ENCODE measurements at regions not wholly inside any gene's neighbourhood (a gene's known extent, or its start where the extent isn't known, plus 50 kb on each side); places are given as distances from the start of the nearest gene placed in this dataset.

DNA sequence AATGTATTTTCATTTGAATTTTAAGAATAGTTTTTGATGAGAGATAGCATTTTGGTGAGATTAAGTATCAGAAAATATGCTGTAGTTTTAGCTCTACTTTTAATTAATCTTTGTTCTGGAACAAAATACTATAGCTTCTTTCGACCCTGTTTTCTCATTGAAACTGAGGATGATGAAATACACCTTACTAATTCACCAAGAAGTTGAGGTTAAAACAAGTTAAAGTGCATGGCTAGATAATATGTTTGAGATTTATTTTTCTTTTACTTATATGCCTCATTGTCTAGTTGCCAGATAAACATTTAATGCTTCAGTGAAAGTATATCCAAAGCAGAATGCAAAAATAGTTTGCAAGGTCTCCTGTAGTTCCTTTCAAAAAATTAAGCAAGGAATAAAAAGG is 140.1 kb upstream of the KCNN2 start:
- Histone ChIP-seq H3K9ac (ENCODE audit: low read depth, low read length) (no peak overlapping the region), H3K4me1 (ENCODE audit: control insufficient read depth, insufficient read depth, low read length) (no peaks in the 10 kb centered on the region), H3K4me3 (ENCODE audit: low read depth, low read length) (no peak overlapping the region), H3K9me3 (ENCODE audit: control insufficient read depth, insufficient read depth, low read length) (no peaks in the 10 kb centered on the region), H3K27me3 (ENCODE audit: control insufficient read depth, insufficient read depth, low read length) (no peaks in the 10 kb centered on the region), H3K36me3 (ENCODE audit: control insufficient read depth, insufficient read depth, low read length) (no peaks in the 10 kb centered on the region)

DNA sequence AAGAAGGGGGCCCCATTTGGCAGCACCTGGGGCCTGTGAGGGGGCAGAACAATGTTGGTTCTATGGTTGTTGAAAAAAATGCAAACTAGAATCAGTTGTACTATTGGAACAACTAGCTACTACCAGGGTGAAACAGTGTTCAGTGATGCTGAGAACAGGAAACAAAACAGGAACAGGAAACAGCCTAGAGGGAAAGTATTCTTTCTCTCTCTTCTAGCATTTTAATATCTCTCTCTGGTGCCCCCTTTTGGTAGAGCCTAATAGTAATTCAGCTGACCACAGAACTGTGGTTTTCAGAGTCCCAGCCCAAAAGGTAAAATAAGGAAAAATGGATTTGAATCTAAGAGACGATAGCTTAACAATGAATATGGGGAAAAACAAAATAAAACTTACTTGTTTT is 138.0 kb upstream of the KCNN2 start:
- H3K9ac ChIP-seq (ENCODE audit: low read depth, low read length), result no peak overlapping the region
- H3K4me3 ChIP-seq (ENCODE audit: low read depth, low read length), result no peak overlapping the region
- H3K27me3 ChIP-seq (ENCODE audit: control insufficient read depth, insufficient read depth, low read length), result no peaks in the 10 kb centered on the region
- H3K9me3 ChIP-seq (ENCODE audit: control insufficient read depth, insufficient read depth, low read length), result no peaks in the 10 kb centered on the region
- H3K4me1 ChIP-seq (ENCODE audit: control insufficient read depth, insufficient read depth, low read length), result no peaks in the 10 kb centered on the region
- H3K36me3 ChIP-seq (ENCODE audit: control insufficient read depth, insufficient read depth, low read length), result no peaks in the 10 kb centered on the region

DNA sequence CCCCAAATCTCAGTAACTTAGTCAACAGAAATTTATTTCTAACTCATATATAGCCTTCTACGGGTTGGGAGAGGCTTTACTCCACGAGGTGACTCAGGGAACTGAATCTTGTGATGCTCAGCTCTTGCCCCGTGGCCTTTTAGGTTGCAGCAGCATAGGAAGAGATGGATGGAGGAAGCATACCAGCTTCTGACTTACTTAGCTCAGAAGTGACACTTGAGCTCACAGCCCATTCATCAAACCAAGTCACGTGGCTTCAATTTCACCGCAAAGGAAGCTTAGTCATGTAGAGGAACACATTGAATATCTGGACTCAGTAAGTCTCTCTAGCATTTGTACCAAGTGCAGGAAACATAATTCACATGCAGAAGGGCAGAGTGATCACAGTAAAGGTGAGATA is 124.1 kb upstream of the KCNN2 start:
- no peaks in the 10 kb centered on the region for H3K4me1 ChIP-seq (ENCODE audit: control insufficient read depth, insufficient read depth, low read length)
- H3K36me3 ChIP-seq (ENCODE audit: control insufficient read depth, insufficient read depth, low read length), result no peaks in the 10 kb centered on the region

DNA sequence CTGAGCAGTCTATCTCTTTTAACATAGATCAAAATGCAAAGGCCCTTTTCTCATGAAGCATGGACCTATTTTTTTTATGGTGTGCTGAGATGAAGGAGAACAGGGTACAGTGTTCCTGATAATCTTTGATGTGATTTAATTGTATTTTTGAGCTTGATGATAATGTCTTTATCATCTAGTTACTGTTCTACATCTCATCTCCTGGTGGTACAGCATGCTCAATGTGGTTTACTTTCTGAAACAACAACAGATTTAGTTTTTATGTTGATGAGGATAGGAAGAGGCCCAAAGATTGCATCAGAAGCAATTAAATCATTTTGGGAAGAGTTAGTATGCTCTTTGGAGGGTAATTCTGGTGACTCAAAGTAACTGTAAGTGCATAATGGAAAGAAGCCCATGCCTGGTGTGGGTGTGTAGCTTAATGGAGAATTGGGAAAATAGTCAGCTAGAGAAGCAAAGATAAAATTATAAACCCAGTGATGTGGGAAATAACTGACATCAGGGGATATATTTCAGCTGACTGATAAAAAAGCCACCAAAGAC is 123.0 kb upstream of the KCNN2 start:
- Histone ChIP-seq H3K9me3 (ENCODE audit: control insufficient read depth, insufficient read depth, low read length) (no peaks in the 10 kb centered on the region), H3K9ac (ENCODE audit: low read depth, low read length) (no peak overlapping the region), H3K4me1 (ENCODE audit: control insufficient read depth, insufficient read depth, low read length) (no peaks in the 10 kb centered on the region), H3K36me3 (ENCODE audit: control insufficient read depth, insufficient read depth, low read length) (no peaks in the 10 kb centered on the region), H3K27me3 (ENCODE audit: control insufficient read depth, insufficient read depth, low read length) (no peaks in the 10 kb centered on the region), H3K4me3 (ENCODE audit: low read depth, low read length) (no peak overlapping the region)

More for the DNA sequence above, 124.1 kb upstream of the KCNN2 start:
- no peak overlapping the region for H3K4me3 ChIP-seq (ENCODE audit: low read depth, low read length)
- H3K27me3 ChIP-seq (ENCODE audit: control insufficient read depth, insufficient read depth, low read length), result no peaks in the 10 kb centered on the region
- H3K9me3 ChIP-seq (ENCODE audit: control insufficient read depth, insufficient read depth, low read length), result no peaks in the 10 kb centered on the region
- no peak overlapping the region for H3K9ac ChIP-seq (ENCODE audit: low read depth, low read length)

DNA sequence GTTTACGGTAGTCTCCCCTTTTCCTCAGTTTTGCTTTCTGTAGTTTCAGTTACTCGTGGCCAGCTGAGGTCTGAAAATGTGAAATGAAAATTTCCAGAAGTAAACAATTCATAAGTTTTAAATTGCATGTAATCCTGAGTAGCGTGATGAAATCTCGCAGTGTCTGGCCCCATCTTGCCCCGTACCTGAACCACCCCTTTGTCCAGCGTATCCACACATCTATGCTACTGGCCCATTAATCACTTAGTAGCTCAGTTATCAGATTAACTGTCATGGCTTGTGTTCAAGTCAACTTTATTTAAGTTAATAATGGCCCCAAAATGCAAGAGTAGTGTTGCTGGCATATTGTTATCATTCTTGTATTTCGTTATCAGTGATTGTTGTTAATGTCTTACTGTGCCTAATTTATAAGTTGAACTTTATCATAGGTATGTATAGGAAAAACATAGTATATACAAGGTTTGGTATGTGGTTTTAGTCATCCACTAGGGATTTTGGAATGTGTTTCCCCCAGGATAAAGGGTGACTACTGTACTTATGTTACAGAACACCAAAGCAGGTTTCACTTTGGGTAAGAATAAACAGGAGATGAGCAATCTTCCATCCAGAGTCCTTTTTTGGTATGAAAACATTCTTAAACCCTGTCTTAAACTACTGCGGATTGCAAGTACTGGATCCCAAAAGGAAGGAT is 118.4 kb upstream of the KCNN2 start:
- Histone ChIP-seq H3K9ac (ENCODE audit: low read depth, low read length) (no peak overlapping the region), H3K36me3 (ENCODE audit: control insufficient read depth, insufficient read depth, low read length) (no peaks in the 10 kb centered on the region), H3K9me3 (ENCODE audit: control insufficient read depth, insufficient read depth, low read length) (no peaks in the 10 kb centered on the region), H3K4me3 (ENCODE audit: low read depth, low read length) (no peak overlapping the region), H3K27me3 (ENCODE audit: control insufficient read depth, insufficient read depth, low read length) (no peaks in the 10 kb centered on the region), H3K4me1 (ENCODE audit: control insufficient read depth, insufficient read depth, low read length) (no peaks in the 10 kb centered on the region)

DNA sequence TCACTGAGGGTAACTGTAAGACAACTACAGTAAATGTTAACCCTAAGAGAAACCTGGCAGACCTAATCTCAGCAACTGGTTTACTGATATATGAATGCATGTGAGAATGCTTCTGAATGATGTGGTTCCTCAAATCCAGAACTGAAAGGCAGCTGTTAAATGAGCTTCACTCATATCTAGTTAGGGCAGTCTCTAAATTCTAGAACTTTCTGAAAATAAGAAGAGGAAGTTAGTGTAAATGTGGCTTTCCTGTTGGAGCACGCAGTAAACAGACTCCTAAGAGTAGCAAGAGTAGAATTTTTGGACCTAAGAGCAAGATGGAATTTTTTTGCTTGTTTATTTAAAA is 117.9 kb upstream of the KCNN2 start:
- Histone ChIP-seq H3K9me3 (ENCODE audit: control insufficient read depth, insufficient read depth, low read length) (no peaks in the 10 kb centered on the region), H3K4me3 (ENCODE audit: low read depth, low read length) (no peak overlapping the region), H3K4me1 (ENCODE audit: control insufficient read depth, insufficient read depth, low read length) (no peaks in the 10 kb centered on the region), H3K27me3 (ENCODE audit: control insufficient read depth, insufficient read depth, low read length) (no peaks in the 10 kb centered on the region), H3K36me3 (ENCODE audit: control insufficient read depth, insufficient read depth, low read length) (no peaks in the 10 kb centered on the region), H3K9ac (ENCODE audit: low read depth, low read length) (no peak overlapping the region)

DNA sequence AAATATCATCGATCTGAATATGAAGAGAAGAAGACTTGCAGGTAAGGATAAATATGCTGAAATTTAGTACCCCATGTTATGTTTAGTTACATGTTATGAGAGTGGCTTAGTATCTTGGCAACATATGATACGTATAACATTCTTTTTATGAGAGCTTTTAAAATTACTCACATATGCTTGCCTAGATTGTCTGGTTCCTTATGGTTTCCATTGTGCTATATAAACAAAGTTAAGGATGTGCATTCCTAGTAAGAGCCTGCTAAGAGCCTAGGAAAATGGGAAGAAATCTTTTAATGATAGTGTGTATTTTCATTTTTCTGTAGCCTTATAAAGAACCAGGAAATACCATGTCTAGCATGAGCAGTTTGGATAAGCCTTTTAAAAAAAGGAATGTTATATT is 112.0 kb upstream of the KCNN2 start:
- Histone ChIP-seq H3K9ac (ENCODE audit: low read depth, low read length) (no peak overlapping the region), H3K27me3 (ENCODE audit: control insufficient read depth, insufficient read depth, low read length) (no peaks in the 10 kb centered on the region), H3K36me3 (ENCODE audit: control insufficient read depth, insufficient read depth, low read length) (no peaks in the 10 kb centered on the region), H3K9me3 (ENCODE audit: control insufficient read depth, insufficient read depth, low read length) (no peaks in the 10 kb centered on the region), H3K4me1 (ENCODE audit: control insufficient read depth, insufficient read depth, low read length) (no peaks in the 10 kb centered on the region), H3K4me3 (ENCODE audit: low read depth, low read length) (no peak overlapping the region)

DNA sequence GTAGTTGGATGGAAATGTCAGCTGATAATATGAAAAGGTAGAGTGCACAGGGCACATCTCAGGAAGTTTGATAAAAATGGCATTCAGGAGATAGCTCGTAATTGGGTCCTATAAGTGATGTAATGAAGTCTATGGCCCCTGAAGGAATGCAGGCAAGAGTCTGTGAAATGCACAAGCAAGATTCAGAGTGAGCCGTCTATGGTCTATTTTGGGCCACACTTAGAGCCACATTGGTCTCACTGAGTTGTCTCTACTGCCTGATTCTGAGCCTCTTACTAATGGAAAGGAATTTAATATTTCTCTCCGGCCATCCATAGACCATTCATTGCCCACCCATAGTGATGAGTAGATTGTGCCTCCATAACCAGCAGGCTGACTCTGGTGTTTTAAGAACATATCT is 111.3 kb upstream of the KCNN2 start:
- Histone ChIP-seq H3K9me3 (ENCODE audit: control insufficient read depth, insufficient read depth, low read length) (no peaks in the 10 kb centered on the region), H3K4me3 (ENCODE audit: low read depth, low read length) (no peak overlapping the region), H3K9ac (ENCODE audit: low read depth, low read length) (no peak overlapping the region), H3K36me3 (ENCODE audit: control insufficient read depth, insufficient read depth, low read length) (no peaks in the 10 kb centered on the region), H3K27me3 (ENCODE audit: control insufficient read depth, insufficient read depth, low read length) (no peaks in the 10 kb centered on the region), H3K4me1 (ENCODE audit: control insufficient read depth, insufficient read depth, low read length) (no peaks in the 10 kb centered on the region)

DNA sequence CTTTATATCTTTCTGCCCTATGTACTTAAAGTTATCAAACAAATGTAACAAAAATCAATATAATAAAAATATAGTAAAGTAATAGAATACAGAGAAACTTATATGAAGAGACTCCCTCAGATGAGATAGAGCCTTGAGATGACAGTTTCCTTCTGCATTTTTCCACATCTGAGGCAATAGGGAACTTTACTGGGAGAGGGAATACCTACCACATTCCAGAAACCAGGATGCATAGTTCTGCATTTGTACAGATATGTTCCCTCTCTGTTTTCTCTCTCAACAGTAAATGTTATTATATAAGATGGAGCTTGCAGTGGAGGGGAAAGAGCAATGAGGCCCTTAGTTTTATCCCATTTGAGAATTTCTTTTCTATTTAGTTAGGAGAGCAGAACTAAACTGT is 109.6 kb upstream of the KCNN2 start:
- no peak overlapping the region for H3K4me3 ChIP-seq (ENCODE audit: low read depth, low read length)
- H3K9me3 ChIP-seq (ENCODE audit: control insufficient read depth, insufficient read depth, low read length), result no peaks in the 10 kb centered on the region
- H3K36me3 ChIP-seq (ENCODE audit: control insufficient read depth, insufficient read depth, low read length), result no peaks in the 10 kb centered on the region
- H3K4me1 ChIP-seq (ENCODE audit: control insufficient read depth, insufficient read depth, low read length), result no peaks in the 10 kb centered on the region
- no peak overlapping the region for H3K9ac ChIP-seq (ENCODE audit: low read depth, low read length)
- H3K27me3 ChIP-seq (ENCODE audit: control insufficient read depth, insufficient read depth, low read length), result no peaks in the 10 kb centered on the region

DNA sequence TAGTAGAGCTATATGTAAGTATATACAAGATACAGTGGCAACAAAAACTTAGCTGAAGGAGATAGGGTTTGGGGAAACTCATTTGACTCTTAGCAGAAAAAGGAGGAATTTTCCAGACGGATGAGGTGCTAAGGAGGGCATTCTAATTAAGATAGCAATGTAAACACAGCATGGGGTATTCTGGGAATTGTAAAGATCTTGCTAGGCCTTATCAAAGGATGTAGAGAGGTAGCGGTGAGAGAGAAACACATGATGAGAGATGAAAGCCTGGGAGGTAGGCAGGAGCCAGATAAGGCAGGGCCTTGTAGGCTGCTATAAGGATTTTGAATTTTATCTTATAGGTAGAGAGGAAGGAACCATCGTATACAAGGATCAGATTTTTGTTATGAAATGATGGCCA is 106.6 kb upstream of the KCNN2 start:
- H3K36me3 ChIP-seq (ENCODE audit: control insufficient read depth, insufficient read depth, low read length), result no peaks in the 10 kb centered on the region
- H3K9me3 ChIP-seq (ENCODE audit: control insufficient read depth, insufficient read depth, low read length), result no peaks in the 10 kb centered on the region
- H3K4me1 ChIP-seq (ENCODE audit: control insufficient read depth, insufficient read depth, low read length), result no peaks in the 10 kb centered on the region
- no peaks in the 10 kb centered on the region for H3K27me3 ChIP-seq (ENCODE audit: control insufficient read depth, insufficient read depth, low read length)
- H3K4me3 ChIP-seq (ENCODE audit: low read depth, low read length), result no peak overlapping the region
- no peak overlapping the region for H3K9ac ChIP-seq (ENCODE audit: low read depth, low read length)

DNA sequence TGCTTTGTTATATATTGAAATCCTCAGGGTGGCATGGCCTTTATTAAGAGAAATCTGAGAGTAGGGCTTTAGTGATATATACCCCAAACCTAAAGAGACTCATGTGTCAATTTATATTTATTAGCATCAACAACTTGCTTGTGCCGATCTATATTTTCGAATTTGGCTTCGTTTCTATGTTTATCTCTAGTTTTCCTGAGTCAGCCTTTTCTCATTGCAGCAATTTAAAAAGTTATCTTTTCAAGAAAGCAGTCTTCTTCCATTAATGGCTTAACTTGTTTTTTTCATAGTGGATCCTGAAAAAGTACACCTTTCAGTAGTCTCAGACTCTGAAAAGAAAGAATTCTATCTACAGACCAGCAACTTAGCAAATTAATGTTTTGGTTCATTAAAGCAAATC is 99.9 kb upstream of the KCNN2 start:
- H3K36me3 ChIP-seq (ENCODE audit: control insufficient read depth, insufficient read depth, low read length), result no peaks in the 10 kb centered on the region
- H3K27me3 ChIP-seq (ENCODE audit: control insufficient read depth, insufficient read depth, low read length), result no peaks in the 10 kb centered on the region

DNA sequence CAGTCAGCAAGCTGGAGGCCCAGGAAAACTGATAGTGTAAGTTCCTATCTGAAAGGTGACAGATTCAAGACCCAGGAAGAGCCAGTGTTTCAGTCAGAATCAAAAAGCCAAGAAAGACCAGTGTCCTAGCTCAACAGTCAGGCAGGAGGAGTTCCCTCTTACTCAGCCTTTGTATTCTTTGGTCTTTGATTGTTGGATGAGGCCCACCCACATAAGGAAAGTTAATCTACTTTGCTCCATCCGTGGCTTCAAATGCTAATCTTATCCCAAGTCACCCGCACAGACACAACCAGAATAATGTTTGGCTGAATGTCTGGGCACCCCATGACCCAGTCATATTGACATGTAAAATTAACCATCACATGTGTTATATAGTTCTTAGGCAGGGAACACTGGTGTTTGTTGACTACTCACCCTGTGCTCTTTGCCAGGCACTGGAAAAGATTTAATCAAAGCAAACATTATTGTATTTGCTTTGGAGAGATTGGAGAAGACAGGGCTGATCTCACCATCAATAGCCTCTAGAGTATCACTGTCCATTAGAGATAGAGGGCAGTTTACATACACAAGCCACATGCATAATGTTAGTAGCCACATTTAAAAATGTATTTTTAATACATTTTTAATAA is 96.3 kb upstream of the KCNN2 start:
- H3K4me1 ChIP-seq (ENCODE audit: control insufficient read depth, insufficient read depth, low read length), result no peaks in the 10 kb centered on the region
- no peak overlapping the region for H3K4me3 ChIP-seq (ENCODE audit: low read depth, low read length)
- no peak overlapping the region for H3K9ac ChIP-seq (ENCODE audit: low read depth, low read length)
- H3K9me3 ChIP-seq (ENCODE audit: control insufficient read depth, insufficient read depth, low read length), result no peaks in the 10 kb centered on the region
- no peaks in the 10 kb centered on the region for H3K36me3 ChIP-seq (ENCODE audit: control insufficient read depth, insufficient read depth, low read length)
- H3K27me3 ChIP-seq (ENCODE audit: control insufficient read depth, insufficient read depth, low read length), result no peaks in the 10 kb centered on the region

More for the DNA sequence above, 99.9 kb upstream of the KCNN2 start:
- Histone ChIP-seq H3K4me1 (ENCODE audit: control insufficient read depth, insufficient read depth, low read length) (no peaks in the 10 kb centered on the region), H3K9me3 (ENCODE audit: control insufficient read depth, insufficient read depth, low read length) (no peaks in the 10 kb centered on the region), H3K4me3 (ENCODE audit: low read depth, low read length) (no peak overlapping the region), H3K9ac (ENCODE audit: low read depth, low read length) (no peak overlapping the region)

Data from iPS-15b (cell line).